ENCODE measurements at regions not wholly inside any gene's neighbourhood (a gene's known extent, or its start where the extent isn't known, plus 50 kb on each side); places are given as distances from the start of the nearest gene placed in this dataset.
"Not testable (repeated sequence)": the region's sequence is repeated elsewhere in the genome, so short reads cannot be mapped to it uniquely, and the experiment has no call there.

DNA sequence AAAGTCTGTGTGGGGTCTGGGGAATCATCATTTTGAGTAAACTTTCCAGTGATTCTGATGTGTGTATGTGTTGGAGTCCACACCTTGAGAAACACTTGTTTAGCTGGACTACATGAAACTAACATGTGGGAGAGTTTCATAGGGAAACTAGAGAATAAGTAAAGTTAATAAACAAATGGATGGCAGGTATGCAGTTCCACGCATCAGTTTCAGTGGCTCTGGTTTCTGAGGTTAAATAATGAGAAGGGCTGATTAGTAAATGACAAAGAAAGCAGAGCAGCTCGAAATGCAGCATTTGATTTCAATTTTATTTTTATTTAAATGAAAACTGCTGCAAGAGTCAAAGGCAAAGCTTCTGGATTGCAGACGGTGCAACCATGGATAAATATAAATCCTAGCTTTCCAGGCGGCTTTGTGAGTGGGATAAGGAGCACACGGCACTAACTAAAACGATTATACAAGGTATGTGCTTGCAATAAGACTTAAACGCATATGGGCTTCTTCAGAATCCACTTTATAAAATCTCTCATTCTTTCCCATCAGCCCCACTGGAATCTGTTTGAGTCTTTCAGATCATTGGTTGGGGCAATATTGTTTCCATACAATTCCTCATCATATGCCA, 310.7 kb downstream of the PLPP3 start:
- DNase-seq (ENCODE audit: low spot score) = no peak

DNA sequence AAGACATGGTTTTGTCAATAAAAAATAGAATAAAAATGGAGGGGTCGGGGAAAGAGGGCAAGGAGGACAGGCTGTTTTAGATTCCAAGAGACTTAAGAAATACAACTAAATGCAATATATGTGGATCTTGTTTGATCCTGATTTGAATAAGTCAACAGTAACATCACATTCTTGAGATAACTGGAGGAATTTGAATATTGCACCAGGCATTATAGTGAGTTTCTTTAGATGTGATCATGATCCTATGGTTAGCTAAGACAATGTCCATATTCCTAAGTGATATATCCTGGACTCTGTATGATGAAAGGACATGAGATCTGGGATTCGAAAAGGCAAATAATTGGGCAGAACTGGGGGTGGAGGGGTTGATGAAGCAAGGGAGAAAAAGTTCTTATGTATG, 311.8 kb downstream of the PLPP3 start:
- no peak for DNase-seq (ENCODE audit: low spot score)

DNA sequence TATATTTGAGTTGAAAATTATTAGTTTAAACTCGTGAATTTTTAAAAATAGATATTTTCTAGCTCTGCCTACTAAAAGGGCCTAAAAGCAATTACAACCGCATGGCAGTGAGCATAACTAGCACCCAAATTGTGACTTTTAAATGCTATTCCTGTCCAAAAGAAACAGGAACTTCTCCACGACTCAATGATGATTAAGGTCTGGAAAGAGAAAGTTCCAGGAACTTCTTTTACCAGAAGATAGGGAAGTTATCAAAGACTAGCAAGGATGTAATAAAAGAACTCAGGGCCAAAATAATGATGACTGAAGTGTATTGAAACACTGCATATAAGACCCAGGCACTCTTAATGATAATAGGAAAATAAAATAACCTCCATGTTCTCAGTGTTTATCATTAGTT, 313.0 kb downstream of the PLPP3 start:
- no peak for DNase-seq (ENCODE audit: low spot score)

DNA sequence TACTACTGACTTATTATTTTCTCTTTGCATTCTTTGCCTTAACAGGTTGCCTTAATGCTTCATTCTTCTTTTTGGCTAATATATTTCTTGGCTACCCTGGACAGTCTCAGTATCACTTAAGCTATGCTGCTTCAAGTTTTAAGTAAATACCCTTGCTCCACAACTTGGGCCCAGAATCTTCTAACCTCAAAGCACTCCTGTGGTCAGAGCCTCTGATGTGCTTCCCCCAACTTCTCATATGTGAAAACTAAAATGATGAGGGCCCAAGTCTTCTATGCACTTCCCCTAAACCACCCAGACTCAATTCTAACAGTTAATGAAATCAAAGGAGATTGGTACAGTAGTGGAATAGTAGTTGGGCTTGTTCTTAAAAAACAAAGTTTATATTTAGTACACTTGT, 314.1 kb downstream of the PLPP3 start:
- DNase-seq (ENCODE audit: low spot score) = no peak

DNA sequence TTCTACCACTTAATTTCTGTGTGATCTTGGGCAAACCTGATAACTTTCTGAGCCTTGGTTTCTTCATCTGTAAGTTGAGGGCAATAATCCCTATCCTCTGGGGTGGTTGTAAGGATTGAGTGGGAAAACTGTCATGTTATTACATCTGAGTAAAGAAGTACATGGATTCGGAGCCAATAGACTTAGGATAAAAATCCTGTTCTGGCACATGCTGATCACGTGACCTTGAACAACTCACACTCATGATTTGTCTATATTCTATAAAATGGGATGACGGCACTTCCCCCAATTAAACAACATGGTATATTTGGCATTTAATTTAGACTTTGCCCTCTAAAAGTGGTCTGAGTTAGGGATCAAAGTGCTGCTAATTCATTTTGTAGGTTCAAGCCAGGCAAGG, 315.5 kb downstream of the PLPP3 start:
- DNase-seq (ENCODE audit: low spot score) = no peak

DNA sequence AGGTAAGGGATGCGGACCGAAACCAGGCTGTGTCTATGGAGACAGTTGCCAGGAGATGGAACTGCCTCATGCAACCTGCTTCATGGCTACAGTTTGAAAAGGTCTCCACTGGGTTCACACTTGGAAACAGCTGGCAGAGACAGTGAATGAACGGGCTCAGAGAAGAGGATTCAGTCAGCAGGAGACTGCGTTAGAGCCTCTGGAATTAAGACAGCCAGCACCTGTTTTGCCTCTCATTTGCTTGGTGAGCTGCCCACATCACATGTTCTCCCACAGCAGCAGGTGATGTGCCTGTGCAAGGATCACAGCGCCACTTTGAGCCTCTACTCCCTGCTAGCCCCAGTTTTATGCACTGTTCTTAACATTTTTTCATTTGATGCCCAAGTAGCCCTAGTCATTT, 321.0 kb downstream of the PLPP3 start:
- DNase-seq (ENCODE audit: low spot score) = no peak

DNA sequence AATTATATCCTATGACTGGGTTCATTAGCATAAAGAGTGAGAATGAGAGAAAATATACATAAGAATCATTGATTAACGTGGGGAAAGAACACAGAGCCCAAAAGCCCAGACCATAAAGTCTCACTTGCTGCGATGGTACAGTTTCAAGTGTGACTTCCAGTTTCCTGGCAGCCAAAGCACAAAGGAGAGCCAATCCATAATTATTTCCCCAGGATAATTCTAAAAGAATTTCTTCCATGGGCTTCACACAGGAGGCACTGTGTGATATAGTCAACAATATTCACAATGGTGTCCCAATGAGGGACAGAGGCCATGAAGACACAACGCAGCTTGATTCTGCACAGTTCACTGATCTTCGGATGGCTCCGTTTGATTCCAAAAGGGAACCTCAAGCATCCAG, 321.6 kb downstream of the PLPP3 start:
- no peak for DNase-seq (ENCODE audit: low spot score)

DNA sequence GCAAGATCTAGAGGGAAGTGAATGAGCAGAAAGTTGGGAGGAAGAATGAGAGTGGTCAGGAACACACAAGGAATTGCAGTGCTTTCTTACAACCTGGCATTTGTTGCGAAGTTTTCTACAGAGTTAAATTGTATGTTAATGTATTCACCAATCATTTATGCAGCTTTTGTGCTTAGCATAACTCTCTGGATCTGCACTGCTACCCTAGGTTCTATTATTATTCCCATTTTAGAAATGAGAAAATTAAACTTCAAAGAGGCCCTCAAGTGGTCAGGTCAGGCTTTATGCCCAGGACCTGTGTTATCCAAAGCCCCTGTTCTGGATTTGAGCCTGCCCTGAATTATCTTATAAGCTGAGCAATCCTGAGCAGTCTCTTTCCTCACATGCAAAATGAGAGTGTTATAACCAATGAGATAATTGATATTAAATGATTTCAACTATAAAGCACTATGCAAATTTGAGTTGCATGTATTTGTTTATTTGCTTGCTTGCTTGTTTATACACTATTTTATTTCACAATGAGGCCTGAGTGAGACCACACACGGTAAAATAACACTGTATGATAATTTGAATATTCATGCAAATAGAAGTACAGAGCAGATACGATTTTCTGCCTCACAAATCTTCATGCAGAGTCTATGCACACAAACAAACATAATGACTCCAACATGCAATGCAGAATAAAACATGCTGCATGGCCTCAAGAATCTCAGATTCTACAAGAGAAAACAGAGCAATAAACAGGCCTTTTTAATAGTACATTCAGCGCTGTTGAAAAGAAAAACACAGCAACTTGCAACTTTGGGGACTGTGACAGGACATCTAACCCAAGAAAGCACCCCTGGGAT, 323.0 kb downstream of the PLPP3 start:
- DNase-seq (ENCODE audit: low spot score) = no peak

DNA sequence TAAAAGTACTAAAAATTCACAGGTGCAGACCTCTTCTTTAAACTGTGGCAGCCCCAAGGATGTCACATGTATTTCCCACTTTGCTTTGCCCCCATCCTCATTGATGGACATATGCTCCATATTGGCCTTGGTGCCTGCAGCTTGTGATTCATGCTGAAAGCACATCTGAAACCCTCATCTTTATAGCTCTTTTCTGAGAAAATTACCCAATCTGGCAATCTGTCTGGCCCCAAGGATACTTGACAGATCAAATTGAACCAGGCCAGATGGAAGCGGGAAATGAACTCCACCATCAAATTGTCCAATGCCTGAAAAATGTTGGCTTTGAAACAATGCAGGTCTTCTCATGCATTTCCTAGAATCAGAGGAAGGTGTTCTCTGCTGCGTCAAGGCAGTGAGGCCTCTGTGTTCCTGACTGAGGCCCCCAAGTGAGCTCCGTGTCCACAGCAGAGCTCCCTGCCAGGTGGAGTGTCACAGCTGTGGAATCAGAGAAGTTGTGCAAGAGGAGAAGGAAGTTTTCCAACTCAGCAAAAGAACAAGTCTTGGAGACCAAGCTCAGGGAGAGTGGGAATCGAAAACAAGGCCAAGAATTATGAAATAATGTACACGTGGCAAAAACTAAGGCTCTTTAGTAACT, 323.7 kb downstream of the PLPP3 start:
- no peak for DNase-seq (ENCODE audit: low spot score)

DNA sequence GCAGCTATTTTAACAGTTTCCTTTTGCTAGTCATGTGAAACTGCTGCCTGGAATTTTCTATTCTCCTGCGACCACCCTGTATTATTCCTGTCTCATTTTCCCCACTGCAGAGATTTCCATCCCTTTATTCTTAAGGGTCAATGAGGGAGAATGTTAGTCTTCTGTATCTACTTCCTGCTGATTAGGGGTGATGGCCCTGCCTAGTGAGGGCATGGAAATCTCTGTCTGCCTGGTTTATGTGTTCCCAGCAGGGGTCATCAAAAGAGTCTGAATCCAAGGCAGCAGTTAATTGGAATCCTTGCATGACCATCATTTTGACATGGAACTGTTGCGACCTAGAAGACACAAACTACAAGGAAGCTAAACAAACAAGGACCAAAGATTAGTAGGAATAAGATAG, 325.2 kb downstream of the PLPP3 start:
- no peak for DNase-seq (ENCODE audit: low spot score)

DNA sequence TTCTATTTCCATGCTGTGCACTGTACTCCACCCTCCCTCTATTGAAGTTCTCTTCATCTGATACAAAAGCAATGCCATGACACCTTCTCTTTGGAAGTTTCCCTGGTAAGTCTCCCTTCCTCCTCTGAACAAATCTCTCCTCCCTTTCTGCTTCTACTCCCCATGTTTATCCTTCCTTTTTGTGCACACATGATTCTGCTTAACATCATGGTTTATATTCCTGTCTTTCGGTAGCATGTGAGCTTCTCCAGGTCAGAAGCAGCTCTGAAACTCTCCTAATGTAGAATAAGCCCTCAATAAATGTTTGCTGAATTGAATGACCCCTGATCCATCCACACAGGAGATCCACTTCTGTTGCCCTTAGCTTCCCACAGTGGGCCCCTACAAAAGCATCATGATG, 328.6 kb downstream of the PLPP3 start:
- DNase-seq (ENCODE audit: low spot score) = no peak

DNA sequence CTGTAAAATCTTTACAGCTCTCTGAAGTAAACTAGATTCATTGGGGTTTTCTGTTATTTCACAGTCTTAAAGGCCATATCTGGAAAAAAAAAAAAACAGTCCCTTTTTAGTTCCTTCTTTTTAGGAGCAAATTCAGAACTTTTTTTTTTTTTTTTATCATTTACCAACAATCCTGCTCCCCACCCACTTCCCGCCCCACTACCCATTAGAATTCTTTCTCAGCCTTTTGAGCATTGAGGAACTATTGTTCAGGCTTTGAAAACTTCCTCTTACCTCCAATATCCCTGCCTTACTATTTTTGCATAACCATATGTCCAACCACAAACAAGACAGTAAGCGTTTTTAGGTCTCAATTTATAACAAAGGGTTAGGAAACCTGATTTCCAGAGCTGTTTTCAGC, 330.1 kb downstream of the PLPP3 start:
- no peak for DNase-seq (ENCODE audit: low spot score)

DNA sequence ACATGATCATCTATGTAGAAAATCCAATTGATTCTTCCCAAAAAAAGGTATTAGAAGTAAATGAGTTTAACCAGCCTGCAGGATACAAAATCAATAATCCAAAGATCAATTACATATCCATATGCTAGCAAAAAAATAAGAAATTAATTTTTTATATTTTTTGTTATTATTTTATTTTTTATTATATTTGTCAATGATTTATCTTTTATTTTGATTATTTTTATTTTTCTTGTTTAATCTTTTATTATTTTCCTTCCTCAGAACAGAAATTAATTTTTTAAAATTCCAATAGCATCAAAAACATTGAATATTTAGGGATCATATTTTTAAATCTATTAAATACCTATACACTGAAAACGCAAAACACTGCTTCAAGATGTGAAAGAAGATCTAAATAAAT, 331.2 kb downstream of the PLPP3 start:
- no peak for DNase-seq (ENCODE audit: low spot score)

DNA sequence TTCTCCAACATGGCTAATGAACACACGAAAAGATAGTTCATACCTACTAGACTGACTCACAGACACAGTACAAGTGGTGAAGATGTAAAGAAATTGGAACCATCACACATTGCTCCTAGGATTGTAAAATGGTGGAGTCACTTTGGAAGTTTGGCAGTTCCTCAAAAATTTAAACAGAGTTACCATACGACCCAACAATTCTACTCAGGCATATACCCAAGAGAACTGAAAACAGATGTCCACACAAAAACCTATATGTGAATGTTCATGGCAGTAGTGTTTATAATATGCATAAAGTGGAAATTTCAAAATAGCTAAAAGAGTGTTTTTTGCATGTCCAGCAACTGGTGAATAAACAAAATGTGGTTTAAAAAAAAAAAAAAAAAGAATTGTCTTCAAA, 332.6 kb downstream of the PLPP3 start:
- not testable (repeated sequence) for DNase-seq (ENCODE audit: low spot score)

DNA sequence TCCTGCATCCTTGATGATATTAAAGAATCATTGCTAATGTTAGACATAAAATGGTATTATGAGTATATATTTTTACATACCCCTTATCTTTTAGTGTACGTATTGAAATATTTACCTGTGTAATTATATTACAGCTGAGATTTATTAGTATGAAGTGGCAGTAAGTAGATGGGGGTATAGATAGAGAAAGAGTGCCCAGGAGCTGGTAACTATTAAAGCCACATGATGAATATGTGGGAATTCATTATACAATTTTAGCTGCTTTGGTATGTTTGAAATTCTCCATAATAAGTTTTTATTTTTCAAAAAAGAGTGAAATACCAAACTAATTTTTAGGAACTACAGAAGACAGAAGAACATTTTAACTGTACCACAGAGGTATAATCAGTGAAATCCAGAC, 339.0 kb downstream of the PLPP3 start:
- DNase-seq (ENCODE audit: low spot score) = no peak

DNA sequence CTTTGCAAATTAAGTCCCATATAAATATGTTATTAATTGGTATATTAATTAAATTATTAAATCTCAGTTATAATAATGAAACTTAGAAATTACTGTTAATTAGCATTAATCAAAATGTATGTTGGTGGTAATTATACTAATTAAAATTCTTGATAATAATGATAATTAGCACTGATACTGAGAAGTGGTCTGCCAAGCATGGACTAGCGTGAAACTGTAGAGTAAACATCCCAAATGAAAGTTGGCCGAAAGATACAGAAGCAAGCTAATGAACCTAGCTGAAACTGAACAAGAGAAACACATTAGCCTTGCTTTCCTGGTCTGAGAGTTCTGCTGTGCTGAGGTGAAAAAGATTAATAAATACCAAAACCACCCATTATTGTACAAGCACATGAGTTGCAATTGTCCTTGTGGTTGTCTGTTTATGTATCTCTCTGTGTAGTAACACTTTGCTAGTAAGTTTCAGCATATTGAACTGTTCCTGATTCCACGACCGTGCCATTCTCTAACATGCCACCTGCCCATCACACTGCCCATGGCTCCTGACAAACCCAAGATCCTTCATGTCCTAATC, 341.8 kb downstream of the PLPP3 start:
- no peak for DNase-seq (ENCODE audit: low spot score)

DNA sequence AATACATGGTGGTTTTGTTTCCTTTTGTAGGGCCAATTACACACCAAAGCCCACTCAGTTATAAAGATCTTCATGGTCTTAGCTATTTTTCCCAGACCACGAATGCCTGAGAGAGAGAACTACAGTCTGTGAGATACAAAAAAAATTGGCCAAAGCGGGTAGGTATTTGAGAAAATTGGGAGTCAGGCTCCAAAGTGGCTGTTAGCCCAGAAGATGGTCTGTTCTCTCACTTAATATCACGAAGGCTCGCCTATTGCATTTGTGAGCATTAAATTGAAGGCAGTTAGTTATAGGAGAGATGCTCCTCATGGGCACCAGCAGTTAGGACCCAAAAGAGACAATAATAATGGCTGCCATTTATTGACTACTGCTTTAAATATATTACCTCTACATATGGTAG, 342.7 kb downstream of the PLPP3 start:
- no peak for DNase-seq (ENCODE audit: low spot score)

DNA sequence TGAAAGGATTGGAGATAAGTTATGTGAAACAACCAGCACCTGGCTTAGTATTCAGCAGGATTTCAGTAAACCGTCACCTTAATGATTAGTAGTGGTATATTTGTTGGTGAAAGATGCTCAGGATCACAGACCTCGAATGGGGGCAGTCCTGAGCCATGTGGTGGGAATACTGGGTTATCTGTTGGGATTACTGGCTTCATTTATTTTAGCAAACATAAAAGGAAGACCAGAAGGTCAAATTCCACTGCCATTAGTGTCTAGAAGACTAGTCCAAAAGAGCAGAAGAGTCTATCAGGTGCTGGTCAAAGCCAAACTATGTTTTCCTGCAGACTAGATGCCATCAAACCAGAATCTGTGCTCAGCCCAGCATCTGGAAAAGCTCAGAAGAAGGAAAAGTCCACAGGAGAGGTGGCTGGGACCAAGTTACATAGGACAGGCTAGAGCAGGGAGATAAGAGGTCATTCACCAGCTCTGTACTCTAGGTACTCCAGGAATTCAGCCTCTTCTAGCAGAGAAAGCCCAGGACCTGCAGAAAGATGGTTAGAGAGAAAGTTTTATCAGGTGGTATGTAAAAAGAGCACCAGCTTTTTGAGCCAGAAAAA, 343.4 kb downstream of the PLPP3 start:
- no peak for DNase-seq (ENCODE audit: low spot score)

DNA sequence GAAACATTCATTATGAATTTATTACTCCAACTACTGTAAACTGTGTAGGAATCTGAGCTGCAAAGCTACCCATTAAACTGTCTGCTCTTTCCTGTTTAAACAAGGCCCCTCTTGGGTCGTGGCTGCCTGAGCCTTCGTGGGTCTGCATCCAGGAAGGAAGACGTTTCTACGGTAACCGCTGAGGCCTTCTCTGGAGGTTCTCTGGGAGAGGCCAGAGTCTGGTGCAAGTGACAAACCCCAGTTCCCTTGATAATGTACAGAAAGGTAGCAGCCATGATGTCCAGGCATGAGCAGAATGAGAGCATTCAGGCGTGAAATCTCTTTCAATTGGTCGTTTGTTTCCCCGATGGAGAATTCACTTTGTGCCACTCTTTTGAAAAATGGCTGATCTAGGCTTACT, 350.2 kb downstream of the PLPP3 start:
- no peak for DNase-seq (ENCODE audit: low spot score)

DNA sequence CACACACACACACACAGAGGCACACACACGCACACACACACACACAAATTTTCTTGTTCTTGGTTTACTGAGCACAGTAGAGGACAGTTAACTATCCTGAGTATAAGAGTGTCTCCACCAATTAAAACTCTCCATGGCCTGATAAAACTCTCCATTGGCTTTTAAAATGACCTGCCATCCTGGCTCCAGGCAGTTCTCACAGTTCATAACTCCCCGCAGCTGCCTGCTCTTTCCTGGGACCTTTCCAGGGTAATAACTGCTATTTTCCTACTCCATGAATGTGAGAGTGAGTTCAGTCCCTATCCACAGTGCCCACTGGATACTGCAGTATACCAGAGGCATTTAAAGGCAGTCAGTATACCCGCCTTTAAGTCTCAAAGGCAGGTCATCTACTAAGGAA, 351.5 kb downstream of the PLPP3 start:
- DNase-seq (ENCODE audit: low spot score) = no peak

DNA sequence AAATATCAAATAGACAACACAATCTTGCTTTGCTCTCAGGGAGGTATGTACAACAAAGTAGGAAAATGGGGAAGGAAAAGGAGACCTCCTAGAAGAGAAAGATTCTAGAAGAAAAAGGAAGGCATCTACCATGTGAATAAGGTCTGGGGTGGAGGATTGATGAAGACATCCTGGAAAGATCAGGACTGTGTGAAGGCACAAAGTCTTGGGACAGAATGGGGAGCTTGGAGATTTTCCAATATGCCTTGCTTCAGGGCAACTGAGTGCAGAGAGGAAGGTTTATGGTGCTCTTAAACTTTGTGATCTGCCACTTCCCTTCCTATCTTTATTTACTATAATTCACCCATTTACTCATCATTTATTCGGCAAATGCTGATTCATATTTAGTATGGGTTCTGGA, 352.0 kb downstream of the PLPP3 start:
- DNase-seq (ENCODE audit: low spot score) = no peak

Data from A172 (cell line).